ENCODE measurements at regions not wholly inside any gene's neighbourhood (a gene's known extent, or its start where the extent isn't known, plus 50 kb on each side); places are given as distances from the start of the nearest gene placed in this dataset.

DNA sequence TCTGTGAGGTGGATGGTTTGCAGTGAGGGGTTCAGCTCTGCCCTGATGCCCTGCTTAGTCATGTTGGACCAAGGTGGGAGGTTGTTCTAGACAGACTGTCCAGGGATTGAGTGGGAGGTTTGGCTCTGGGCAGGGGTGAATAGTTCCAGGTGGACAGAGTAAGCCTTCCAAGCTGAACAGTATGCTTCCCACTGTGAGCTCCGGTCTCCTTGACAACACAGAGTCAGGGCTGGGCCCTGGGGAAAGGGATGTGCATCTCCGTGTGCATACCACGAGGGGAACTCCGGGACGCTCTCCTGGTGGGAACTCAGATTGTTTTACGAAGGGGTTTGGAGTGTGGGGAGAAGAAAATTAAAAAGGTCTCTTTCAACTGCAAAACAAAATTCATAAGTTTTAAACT is 174.7 kb downstream of the DHX35 start (continued):
- TF ChIP-seq KDM1A (IDR thresholded peaks at IDR 0.05; ENCODE audit: borderline replicate concordance, low read length) (no peak), CHD1 (IDR thresholded peaks at IDR 0.05; ENCODE audit: low read depth, low read length) (no peak), POLR2AphosphoS5 (IDR thresholded peaks at IDR 0.05; ENCODE audit: low read depth, low read length) (no peak)
- TF ChIP-seq, protein P1, sequence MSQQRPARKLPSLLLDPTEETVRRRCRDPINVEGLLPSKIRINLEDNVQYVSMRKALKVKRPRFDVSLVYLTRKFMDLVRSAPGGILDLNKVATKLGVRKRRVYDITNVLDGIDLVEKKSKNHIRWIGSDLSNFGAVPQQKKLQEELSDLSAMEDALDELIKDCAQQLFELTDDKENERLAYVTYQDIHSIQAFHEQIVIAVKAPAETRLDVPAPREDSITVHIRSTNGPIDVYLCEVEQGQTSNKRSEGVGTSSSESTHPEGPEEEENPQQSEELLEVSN (IDR thresholded peaks at IDR 0.05): no peak
